ENCODE measurements at regions not wholly inside any gene's neighbourhood (a gene's known extent, or its start where the extent isn't known, plus 50 kb on each side); places are given as distances from the start of the nearest gene placed in this dataset.

GRCh38 chr2:144582651-144583380 is 62.9 kb upstream of the ZEB2 start:
- H3K4me3 ChIP-seq (ENCODE audit: low read depth, low read length) = no peak overlapping the region
- TF ChIP-seq CTCF (conservative IDR thresholded peaks at IDR 0.05; ENCODE audit: low read depth, low read length) = no peak
- no peak for DNase-seq (ENCODE audit: low read depth)

GRCh38 chr2:144580521-144581161 is 60.7 kb upstream of the ZEB2 start:
- DNase-seq (ENCODE audit: low read depth) = no peak
- no peak overlapping the region for H3K4me3 ChIP-seq (ENCODE audit: low read depth, low read length)
- no peak for TF ChIP-seq CTCF (conservative IDR thresholded peaks at IDR 0.05; ENCODE audit: low read depth, low read length)

- no peak for TF ChIP-seq CTCF (conservative IDR thresholded peaks at IDR 0.05; ENCODE audit: low read depth, low read length)
- H3K4me3 ChIP-seq (ENCODE audit: low read depth, low read length) = no peak overlapping the region
- DNase-seq (ENCODE audit: low read depth) = no peak
These were observed 59.6 kb upstream of the ZEB2 start for GRCh38 chr2:144579556-144579955.

GRCh38 chr2:144578099-144578498 is 58.2 kb upstream of the ZEB2 start:
- DNase-seq (ENCODE audit: low read depth) = no peak
- H3K4me3 ChIP-seq (ENCODE audit: low read depth, low read length) = no peak overlapping the region
- no peak for TF ChIP-seq CTCF (conservative IDR thresholded peaks at IDR 0.05; ENCODE audit: low read depth, low read length)

GRCh38 chr2:144572977-144573376 is 53.1 kb upstream of the ZEB2 start:
- DNase-seq (ENCODE audit: low read depth) = no peak
- no peak for TF ChIP-seq CTCF (conservative IDR thresholded peaks at IDR 0.05; ENCODE audit: low read depth, low read length)
- no peak overlapping the region for H3K4me3 ChIP-seq (ENCODE audit: low read depth, low read length)

- H3K4me3 ChIP-seq (ENCODE audit: low read depth, low read length) = no peak overlapping the region
- no peak for DNase-seq (ENCODE audit: low read depth)
- TF ChIP-seq CTCF (conservative IDR thresholded peaks at IDR 0.05; ENCODE audit: low read depth, low read length) = no peak
These were observed 51.9 kb upstream of the ZEB2 start for GRCh38 chr2:144571770-144572169.

GRCh38 chr2:144570566-144570965 is 50.6 kb upstream of the ZEB2 start:
- DNase-seq (ENCODE audit: low read depth) = no peak
- no peak for TF ChIP-seq CTCF (conservative IDR thresholded peaks at IDR 0.05; ENCODE audit: low read depth, low read length)
- no peak overlapping the region for H3K4me3 ChIP-seq (ENCODE audit: low read depth, low read length)
